HepG2 (cell line): ENCODE measurements at regions not wholly inside any gene's neighbourhood (a gene's known extent, or its start where the extent isn't known, plus 50 kb on each side); places are given as distances from the start of the nearest gene placed in this dataset.

Source experiments
- ATAC-seq: fragments of 200-7000 bp; cut with Tn5 transposase; 3 replicates; pipeline ENCODE4 v1.9.1; 2020; ENCODE audit warnings: mild to moderate bottlenecking, moderate library complexity
- BruUV-seq: library from RNA; stranded (reverse); fragments of 400-500 nt; replicated peaks from 2 replicates; lab custom pipeline; 2021; lab: Mats Ljungman, UMichigan
- CTCF ChIA-PET: fragments of 300-600 bp; formaldehyde crosslinking; extraction: SDS; loops from one replicate; lab custom pipeline; 2021; ENCODE audit warnings: low total read pairs, inconsistent platforms, low intra/inter-chr PET ratio; lab: Yijun Ruan, JAX
- POLR2A ChIA-PET: fragments of 350-600 bp; sonication (Branson Sonifier 250); formaldehyde crosslinking; loops from one replicate; lab custom pipeline; 2020; ENCODE audit warnings: antibody characterized with exemption, inconsistent platforms; lab: Yijun Ruan, JAX
- DNase-seq: peaks from one replicate; pipeline ENCODE4 v3.0.0-alpha.2; 2015; ENCODE audit warnings: low spot score
- FAIRE-seq: peaks from 3 replicates; lab custom pipeline; 2011; peaks lifted over from hg19 to GRCh38; lab: Jason Lieb, UNC
- H2AFZ ChIP-seq: one replicate; pipeline ENCODE4 v1.6.1; 2011; ENCODE audit warnings: low read length, inconsistent platforms
- H3K27ac ChIP-seq: fragments of 300-600 bp; 3 replicates; pipeline ENCODE4 v1.8.0; 2011; ENCODE audit warnings: mixed run types, mild to moderate bottlenecking, mixed read lengths, low read length, inconsistent platforms; ENCODE audit not compliant: insufficient read depth; ENCODE audit errors: extremely low read length
- H3K27me3 ChIP-seq, 2 experiments: fragments of 200-600 bp in 1 of 2; 2 replicates in 1 of 2; 3 replicates in 1 of 2; pipeline versions ENCODE4 v1.6.0 to v1.8.0; 2011; ENCODE audit warnings: low read length in 2 of 2, mild to moderate bottlenecking in 2 of 2, moderate library complexity in 2 of 2, inconsistent platforms in 1 of 2; ENCODE audit not compliant: insufficient read depth in 2 of 2, control insufficient read depth in 1 of 2
- H3K36me3 ChIP-seq, 2 experiments: fragments of 200-600 bp in 1 of 2; replicated peaks in 1 of 2; 2 replicates in 1 of 2; 3 replicates in 1 of 2; pipeline versions ENCODE4 v1.5.1 to v1.8.0; 2011; ENCODE audit warnings: low read length in 2 of 2, inconsistent platforms in 1 of 2; ENCODE audit not compliant: insufficient read depth in 2 of 2, control insufficient read depth in 1 of 2
- H3K4me1 ChIP-seq: 2 replicates; pipeline ENCODE4 v1.5.1; 2012; ENCODE audit warnings: low read length, inconsistent platforms; ENCODE audit not compliant: insufficient read depth
- H3K4me2 ChIP-seq: 2 replicates; pipeline ENCODE4 v1.6.0; 2011; ENCODE audit warnings: low read depth, low read length, inconsistent platforms
- H3K4me3 ChIP-seq, 3 experiments: fragments of 200-600 bp in 1 of 3; sonication (generic), shearing (Covaris generic) in 1 of 3; replicated peaks in 1 of 3; 2 replicates each; pipeline ENCODE4 v1.5.1; 2011 to 2016; ENCODE audit warnings: low read length in 3 of 3, inconsistent platforms in 2 of 3, low read depth in 2 of 3, mild to moderate bottlenecking in 2 of 3, control low read depth in 1 of 3, mixed read lengths in 1 of 3; ENCODE audit not compliant: insufficient read depth in 1 of 3
- H3K79me2 ChIP-seq: one replicate; pipeline ENCODE4 v1.6.1; 2011; ENCODE audit warnings: low read length, inconsistent platforms; ENCODE audit not compliant: insufficient read depth
- H3K9ac ChIP-seq: 2 replicates; pipeline ENCODE4 v1.6.0; 2011; ENCODE audit warnings: mild to moderate bottlenecking, low read depth, low read length, inconsistent platforms; ENCODE audit not compliant: insufficient read depth
- H3K9me3 ChIP-seq: 2 replicates; pipeline ENCODE4 v1.5.1; 2012; ENCODE audit warnings: mild to moderate bottlenecking, low read length
- H4K20me1 ChIP-seq: 2 replicates; pipeline ENCODE4 v1.6.0; 2011; ENCODE audit warnings: inconsistent platforms, mild to moderate bottlenecking, low read length, moderate library complexity; ENCODE audit not compliant: insufficient read depth
- ARID2 ChIP-seq: sonication (generic); formaldehyde crosslinking; IDR thresholded peaks from 2 replicates; pipeline ENCODE4 v1.8.1; 2022; ENCODE audit warnings: mild to moderate bottlenecking, missing genetic modification reagents, borderline replicate concordance
- ATF7 ChIP-seq, 2 experiments: fragments of 450-650 bp in 1 of 2; sonication (generic) in 1 of 2; formaldehyde crosslinking in 1 of 2; IDR thresholded peaks; 2 replicates each; pipeline versions ENCODE4 v1.4.0 to v1.6.1; 2016 to 2020; ENCODE audit warnings: antibody characterized with exemption in 1 of 2, mild to moderate bottlenecking in 1 of 2, missing genetic modification reagents in 1 of 2
- DDIT3 ChIP-seq: sonication (generic); formaldehyde crosslinking; IDR thresholded peaks from 2 replicates; pipeline ENCODE4 v1.4.0; 2020; ENCODE audit warnings: mild to moderate bottlenecking, missing genetic modification reagents
- DMAP1 ChIP-seq: IDR thresholded peaks from 2 replicates; pipeline ENCODE4 v1.6.1; 2016
- IRF9 ChIP-seq: sonication (generic); formaldehyde crosslinking; IDR thresholded peaks from 2 replicates; pipeline ENCODE4 v1.8.0; 2022; ENCODE audit warnings: missing genetic modification reagents, mild to moderate bottlenecking, borderline replicate concordance
- KDM6A ChIP-seq: IDR thresholded peaks from 2 replicates; pipeline ENCODE4 v1.6.1; 2016; ENCODE audit warnings: low read depth
- LRRFIP1 ChIP-seq: sonication (generic); formaldehyde crosslinking; conservative IDR thresholded peaks from 2 replicates; pipeline ENCODE4 v1.4.0; 2020; ENCODE audit warnings: missing genetic modification reagents
- NR2F6 ChIP-seq, 2 experiments: IDR thresholded peaks; 2 replicates each; pipeline ENCODE4 v1.6.1; 2016; ENCODE audit warnings: antibody characterized with exemption in 1 of 2, mild to moderate bottlenecking in 1 of 2
- SAFB2 ChIP-seq: sonication (generic); formaldehyde crosslinking; IDR thresholded peaks from 2 replicates; pipeline ENCODE4 v1.5.1; 2020; ENCODE audit warnings: missing genetic modification reagents, low read depth, mild to moderate bottlenecking, borderline replicate concordance
- TEF ChIP-seq: sonication (generic); formaldehyde crosslinking; IDR thresholded peaks from 2 replicates; pipeline ENCODE4 v1.5.0; 2020; ENCODE audit warnings: missing genetic modification reagents
- ZNF577 ChIP-seq: sonication (generic); formaldehyde crosslinking; IDR thresholded peaks from 2 replicates; pipeline ENCODE4 v1.4.0; 2020; ENCODE audit warnings: mild to moderate bottlenecking, low read depth, missing genetic modification reagents, borderline replicate concordance
- ZNF713 ChIP-seq: sonication (generic); formaldehyde crosslinking; IDR thresholded peaks from 2 replicates; pipeline ENCODE4 v1.4.0; 2020; ENCODE audit warnings: mild to moderate bottlenecking, missing genetic modification reagents
- ZSCAN5A ChIP-seq: sonication (generic); formaldehyde crosslinking; IDR thresholded peaks from 2 replicates; pipeline ENCODE4 v1.8.0; 2022; ENCODE audit warnings: mild to moderate bottlenecking, missing genetic modification reagents, borderline replicate concordance
- WGBS: methylation state at CpG from one replicate; pipeline ENCODE4 v1.1.6; 2017; ENCODE audit warnings: low lambda C conversion rate; 5-methylcytosine and 5-hydroxymethylcytosine counted together
- in situ Hi-C: cut with HindIII; loops from 2 replicates; pipeline ENCODE4 v1.10.0; 2017; ENCODE audit warnings: low pct_unique_long_range_greater_than_20kb; ENCODE audit not compliant: extremely low pct_ligation_motif_present
- intact Hi-C: fragments of 100-400 bp; cut with micrococcal nuclease; formaldehyde crosslinking; loops from one replicate; pipeline ENCODE4 v1.10.0; 2022; ENCODE audit not compliant: unreplicated experiment

- CTCF ChIA-PET = no interaction called here
- no peaks in the 10 kb centered on the region for H3K4me1 ChIP-seq
- no peak overlapping the region for H2AFZ ChIP-seq
- TF ChIP-seq IRF9 (CRISPR knock-in tag) (no peak), SAFB2 (CRISPR knock-in tag) (no peak), ZNF713 (CRISPR knock-in tag) (no peak), DMAP1 (CRISPR knock-in tag) (no peak), DDIT3 (CRISPR knock-in tag) (no peak), TEF (CRISPR knock-in tag) (no peak)
- no peak for FAIRE-seq
- no peak for ATAC-seq
- no peaks in the 10 kb centered on the region for H3K27me3 ChIP-seq
- H4K20me1 ChIP-seq = no peaks in the 10 kb centered on the region
- no peak overlapping the region for H3K27ac ChIP-seq
- no peak overlapping the region for H3K4me2 ChIP-seq
- no peaks in the 10 kb centered on the region for H3K9me3 ChIP-seq
- H3K36me3 ChIP-seq = no peaks in the 10 kb centered on the region
- no peak overlapping the region for H3K9ac ChIP-seq
- intact Hi-C loops (no loop called here), in situ Hi-C loops (no loop called here)
- 19% methylated on average over 4 of the region's 4 CpGs for WGBS
- POLR2A ChIA-PET = no interaction called here
- DNase-seq = no peak
- BruUV-seq = no TSS peak
- no peaks in the 10 kb centered on the region for H3K79me2 ChIP-seq
- H3K4me3 ChIP-seq = no peak overlapping the region
Measured at GRCh38 chr4:136103616-136104015, 1428.7 kb downstream of the PCDH18 start.

GRCh38 chr4:136097676-136098075, 1434.6 kb downstream of the PCDH18 start:
- Histone ChIP-seq H3K4me2 (no peak overlapping the region), H3K4me3 (no peak overlapping the region), H2AFZ (no peak overlapping the region), H3K79me2 (no peaks in the 10 kb centered on the region), H3K9me3 (no peaks in the 10 kb centered on the region), H4K20me1 (no peaks in the 10 kb centered on the region), H3K36me3 (no peaks in the 10 kb centered on the region), H3K4me1 (no peaks in the 10 kb centered on the region), H3K9ac (no peak overlapping the region), H3K27ac (no peak overlapping the region), H3K27me3 (no peaks in the 10 kb centered on the region)
- ChIA-PET POLR2A (no interaction called here), CTCF (no interaction called here)
- no peak for FAIRE-seq
- BruUV-seq = no TSS peak
- ATAC-seq = no peak
- DNase-seq = no peak
- intact Hi-C loops (no loop called here), in situ Hi-C loops (no loop called here)
- 2% methylated on average over 4 of the region's 4 CpGs for WGBS
- TF ChIP-seq KDM6A (CRISPR knock-in tag) (no peak), ZSCAN5A (CRISPR knock-in tag) (no peak), NR2F6 (IDR thresholded peaks at IDR 0.05) (no peak), NR2F6 (CRISPR knock-in tag; IDR thresholded peaks at IDR 0.05) (no peak), ATF7 (IDR thresholded peaks at IDR 0.05) (peak; percentile 97), ATF7 (CRISPR knock-in tag; IDR thresholded peaks at IDR 0.05) (no peak), LRRFIP1 (CRISPR knock-in tag) (no peak), ARID2 (CRISPR knock-in tag) (no peak), ZNF577 (CRISPR knock-in tag) (no peak)
